ENCODE measurements at regions not wholly inside any gene's neighbourhood (a gene's known extent, or its start where the extent isn't known, plus 50 kb on each side); places are given as distances from the start of the nearest gene placed in this dataset.

DNA sequence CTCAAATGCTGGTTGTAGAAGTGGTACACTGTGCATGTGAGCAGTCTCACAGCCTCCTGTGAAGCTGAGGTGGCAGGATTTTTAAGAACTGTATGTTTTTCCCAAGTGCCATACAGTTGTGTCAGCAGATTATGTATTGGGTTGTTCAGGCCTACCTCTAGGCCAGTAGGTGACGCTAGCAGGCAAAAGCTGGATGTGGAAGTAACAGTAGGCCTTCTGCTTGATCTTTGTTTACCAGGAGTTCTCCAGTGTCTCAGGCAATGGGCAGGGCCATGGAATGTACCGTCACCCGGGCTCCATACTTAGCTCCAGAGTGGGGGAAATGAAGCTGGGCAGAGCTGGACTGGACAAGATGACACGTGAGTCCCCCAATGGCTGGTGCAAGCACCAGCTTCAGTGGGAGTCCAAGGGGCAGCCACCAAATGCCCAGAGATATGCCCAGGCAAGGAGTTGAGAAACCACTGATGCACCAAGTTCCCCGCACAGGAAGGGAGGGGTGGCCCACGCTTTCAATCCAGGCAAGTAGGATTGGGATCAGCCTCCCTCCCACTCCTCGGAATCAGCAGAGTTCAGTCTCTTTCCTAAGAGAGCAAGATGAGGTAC lies 289.7 kb downstream of the HTR1B start:
- H3K9me3 ChIP-seq (ENCODE audit: insufficient read depth, low read depth, low read length), result no peaks in the 10 kb centered on the region
- H3K36me3 ChIP-seq (ENCODE audit: insufficient read depth, low read depth, low read length), result no peaks in the 10 kb centered on the region
- no peak overlapping the region for H3K9ac ChIP-seq (ENCODE audit: low read depth, low read length)
- H3K4me3 ChIP-seq (ENCODE audit: low read length), result no peak overlapping the region
- no peaks in the 10 kb centered on the region for H3K4me1 ChIP-seq (ENCODE audit: insufficient read depth, low read length)
- H3K27ac ChIP-seq (ENCODE audit: low read length), result no peak overlapping the region
- no peaks in the 10 kb centered on the region for H3K27me3 ChIP-seq (ENCODE audit: insufficient read depth, low read length)

DNA sequence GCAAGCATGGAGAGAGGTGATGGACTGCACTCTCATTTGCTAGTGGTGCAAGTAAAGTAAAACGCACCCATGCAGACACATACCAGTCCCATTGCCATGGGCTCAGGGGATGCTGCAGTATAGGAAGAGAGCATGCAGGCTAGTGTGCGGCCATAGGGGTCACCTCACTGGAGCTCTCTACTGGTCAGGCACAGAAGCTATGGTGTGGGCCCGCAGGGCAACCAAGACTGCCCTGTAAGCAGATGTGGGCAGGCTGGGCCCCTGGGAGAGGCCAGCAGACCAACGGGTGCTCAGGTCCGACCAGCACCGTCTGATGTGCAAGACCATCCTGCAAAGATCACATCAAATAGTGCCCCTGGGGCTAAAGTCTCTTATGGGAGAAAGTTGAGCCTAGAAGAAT lies 290.7 kb downstream of the HTR1B start:
- no peaks in the 10 kb centered on the region for H3K9me3 ChIP-seq (ENCODE audit: insufficient read depth, low read depth, low read length)
- no peak overlapping the region for H3K9ac ChIP-seq (ENCODE audit: low read depth, low read length)
- H3K27me3 ChIP-seq (ENCODE audit: insufficient read depth, low read length), result no peaks in the 10 kb centered on the region
- H3K4me3 ChIP-seq (ENCODE audit: low read length), result no peak overlapping the region
- H3K27ac ChIP-seq (ENCODE audit: low read length), result no peak overlapping the region
- H3K36me3 ChIP-seq (ENCODE audit: insufficient read depth, low read depth, low read length), result no peaks in the 10 kb centered on the region
- H3K4me1 ChIP-seq (ENCODE audit: insufficient read depth, low read length), result no peaks in the 10 kb centered on the region

DNA sequence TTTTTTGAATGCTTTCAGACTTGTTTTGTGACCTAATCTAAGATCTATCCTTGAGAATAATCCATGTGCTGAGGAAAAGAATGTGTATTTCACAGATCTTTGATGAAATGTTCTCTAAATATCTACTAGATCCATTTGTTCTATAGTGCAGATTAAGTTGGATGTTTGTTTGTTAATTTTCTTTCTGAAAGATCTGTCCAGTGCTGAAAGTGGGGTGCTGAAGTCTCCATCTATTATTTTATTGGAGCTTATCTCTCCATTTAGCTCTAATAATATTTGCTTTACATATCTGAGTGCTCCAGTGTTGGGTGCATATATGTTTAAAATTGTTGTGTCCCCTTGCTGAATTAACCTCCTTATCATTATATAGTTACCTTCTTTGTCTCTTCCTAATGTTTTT lies 303.6 kb downstream of the HTR1B start:
- no peaks in the 10 kb centered on the region for H3K4me1 ChIP-seq (ENCODE audit: insufficient read depth, low read length)
- H3K27me3 ChIP-seq (ENCODE audit: insufficient read depth, low read length), result no peaks in the 10 kb centered on the region
- H3K4me3 ChIP-seq (ENCODE audit: low read length), result no peak overlapping the region
- H3K36me3 ChIP-seq (ENCODE audit: insufficient read depth, low read depth, low read length), result no peaks in the 10 kb centered on the region
- H3K27ac ChIP-seq (ENCODE audit: low read length), result no peak overlapping the region
- H3K9me3 ChIP-seq (ENCODE audit: insufficient read depth, low read depth, low read length), result no peaks in the 10 kb centered on the region
- no peak overlapping the region for H3K9ac ChIP-seq (ENCODE audit: low read depth, low read length)

DNA sequence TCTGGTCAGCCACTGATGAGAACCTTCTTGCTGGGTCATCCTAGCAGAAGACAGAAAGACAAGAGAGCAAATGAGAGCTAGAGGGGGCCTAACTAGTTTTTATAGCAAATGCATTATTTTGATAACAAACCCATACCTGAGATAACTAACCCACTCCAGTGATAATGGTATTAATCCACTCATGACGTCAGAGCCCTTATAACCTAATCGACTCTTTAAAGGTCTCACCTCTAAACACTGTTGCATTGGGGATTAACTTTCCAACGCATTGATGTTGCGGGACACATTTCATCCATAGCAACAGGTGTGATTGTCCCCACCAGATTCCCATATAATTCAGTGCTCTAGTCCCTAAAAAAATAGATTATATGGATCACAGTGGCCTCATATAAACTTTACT lies 312.1 kb downstream of the HTR1B start:
- Histone ChIP-seq H3K27me3 (ENCODE audit: insufficient read depth, low read length) (no peaks in the 10 kb centered on the region), H3K4me3 (ENCODE audit: low read length) (no peak overlapping the region), H3K9ac (ENCODE audit: low read depth, low read length) (no peak overlapping the region), H3K4me1 (ENCODE audit: insufficient read depth, low read length) (no peaks in the 10 kb centered on the region), H3K9me3 (ENCODE audit: insufficient read depth, low read depth, low read length) (no peaks in the 10 kb centered on the region), H3K27ac (ENCODE audit: low read length) (no peak overlapping the region), H3K36me3 (ENCODE audit: insufficient read depth, low read depth, low read length) (no peaks in the 10 kb centered on the region)

DNA sequence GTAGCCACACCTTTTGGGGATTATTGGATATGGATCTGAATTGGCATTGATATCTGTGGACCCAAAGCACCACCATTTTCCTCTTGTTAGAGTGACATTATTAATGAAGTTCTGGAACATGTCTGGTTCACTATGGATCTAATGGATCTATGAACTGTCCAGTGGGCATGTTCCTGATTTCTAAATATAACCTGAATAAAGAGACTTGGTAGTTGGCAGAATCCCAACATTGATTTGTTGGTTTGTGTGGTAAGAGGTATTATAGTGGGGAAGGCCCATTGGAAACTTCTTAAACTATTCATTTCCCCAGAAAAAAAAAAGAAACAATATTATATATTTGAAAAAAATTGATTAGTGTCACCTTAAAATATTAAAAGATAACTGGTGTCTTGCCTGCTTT lies 312.6 kb downstream of the HTR1B start:
- Histone ChIP-seq H3K27ac (ENCODE audit: low read length) (no peak overlapping the region), H3K36me3 (ENCODE audit: insufficient read depth, low read depth, low read length) (no peaks in the 10 kb centered on the region), H3K9me3 (ENCODE audit: insufficient read depth, low read depth, low read length) (no peaks in the 10 kb centered on the region), H3K27me3 (ENCODE audit: insufficient read depth, low read length) (no peaks in the 10 kb centered on the region), H3K4me1 (ENCODE audit: insufficient read depth, low read length) (no peaks in the 10 kb centered on the region), H3K4me3 (ENCODE audit: low read length) (no peak overlapping the region), H3K9ac (ENCODE audit: low read depth, low read length) (no peak overlapping the region)

DNA sequence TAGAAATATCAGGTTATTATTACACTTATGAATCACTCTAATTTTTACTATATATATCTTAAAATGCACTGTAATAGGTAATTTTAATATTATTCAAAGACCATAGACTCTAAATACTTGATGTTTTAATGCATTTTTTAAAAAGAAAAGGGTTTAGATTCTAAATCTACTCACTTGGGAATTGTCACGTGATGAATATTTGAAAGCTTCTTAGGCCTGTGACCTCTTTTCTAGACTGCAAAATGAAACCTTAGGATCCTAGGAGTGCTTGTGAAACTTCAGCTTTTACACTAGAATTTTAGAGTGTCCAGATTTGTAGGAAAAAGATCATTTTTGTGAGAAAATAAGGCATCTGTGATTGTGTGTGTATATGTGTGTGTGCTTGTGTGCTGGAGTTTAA lies 318.0 kb downstream of the HTR1B start:
- Histone ChIP-seq H3K4me1 (ENCODE audit: insufficient read depth, low read length) (peaks cover 3% of the 10 kb centered on the region; the same call in 1 of the 2 replicates), H3K27ac (ENCODE audit: low read length) (no peak overlapping the region), H3K9me3 (ENCODE audit: insufficient read depth, low read depth, low read length) (no peaks in the 10 kb centered on the region), H3K4me3 (ENCODE audit: low read length) (no peak overlapping the region), H3K9ac (ENCODE audit: low read depth, low read length) (no peak overlapping the region), H3K36me3 (ENCODE audit: insufficient read depth, low read depth, low read length) (no peaks in the 10 kb centered on the region), H3K27me3 (ENCODE audit: insufficient read depth, low read length) (no peaks in the 10 kb centered on the region)

DNA sequence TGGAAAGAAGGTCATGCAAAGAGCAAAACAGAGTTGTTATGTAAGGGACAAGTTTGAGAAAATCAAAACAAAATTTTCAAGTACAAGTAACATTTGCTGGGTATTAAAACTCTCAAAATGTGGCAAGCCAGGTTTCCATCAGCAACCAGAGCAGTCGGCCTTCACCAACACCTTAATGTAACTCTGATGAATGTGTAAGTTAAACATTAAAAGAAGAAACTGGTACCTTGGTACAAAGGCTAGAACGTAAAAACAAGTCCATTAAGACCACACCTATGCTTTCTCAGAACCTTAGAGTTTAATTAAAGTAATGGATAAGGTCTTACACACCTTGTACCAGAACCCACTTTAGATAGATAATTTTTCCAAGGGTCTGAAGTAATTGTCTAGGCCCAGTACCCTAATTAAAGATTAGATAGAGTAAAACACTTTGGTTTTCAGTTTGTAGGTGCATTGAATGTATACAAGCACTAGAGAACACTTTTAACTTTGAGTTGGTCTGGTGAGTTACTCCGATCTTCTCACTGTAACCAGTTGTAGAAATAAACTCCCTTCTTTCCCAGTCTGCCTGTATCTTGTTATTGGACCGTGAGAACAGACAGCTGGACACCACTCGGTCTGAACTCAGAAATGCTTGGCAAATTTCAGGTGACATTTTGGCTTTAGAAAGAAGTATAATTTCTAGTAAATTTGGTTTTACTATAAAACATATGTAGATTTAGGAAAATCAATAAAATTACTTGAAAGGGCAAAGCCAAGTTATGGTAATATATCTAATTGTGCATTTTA lies 319.4 kb downstream of the HTR1B start:
- Histone ChIP-seq H3K36me3 (ENCODE audit: insufficient read depth, low read depth, low read length) (no peaks in the 10 kb centered on the region), H3K27ac (ENCODE audit: low read length) (no peak overlapping the region), H3K4me1 (ENCODE audit: insufficient read depth, low read length) (peaks cover 3% of the 10 kb centered on the region; the same call in 1 of the 2 replicates), H3K9me3 (ENCODE audit: insufficient read depth, low read depth, low read length) (no peaks in the 10 kb centered on the region), H3K9ac (ENCODE audit: low read depth, low read length) (no peak overlapping the region), H3K27me3 (ENCODE audit: insufficient read depth, low read length) (no peaks in the 10 kb centered on the region), H3K4me3 (ENCODE audit: low read length) (no peak overlapping the region)

DNA sequence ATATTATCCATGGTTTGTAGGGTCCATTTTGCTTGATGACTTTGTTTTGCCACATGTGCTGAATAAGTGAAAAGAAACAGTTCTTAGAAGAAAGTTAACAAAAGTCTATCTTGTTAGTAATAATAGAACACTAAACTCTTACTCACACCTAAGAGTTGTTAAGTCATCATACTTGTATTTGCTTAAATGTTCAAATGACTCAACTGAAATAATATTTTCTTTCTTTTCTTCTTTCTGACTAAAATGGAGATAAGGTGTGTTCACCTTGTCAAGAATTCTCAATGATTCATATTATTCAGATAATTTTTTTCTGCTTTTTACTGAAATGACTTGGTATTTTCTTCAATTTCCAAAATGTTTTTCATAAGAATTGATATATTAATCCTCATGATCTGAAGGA lies 327.2 kb downstream of the HTR1B start:
- H3K4me3 ChIP-seq (ENCODE audit: low read length), result no peak overlapping the region
- no peaks in the 10 kb centered on the region for H3K27me3 ChIP-seq (ENCODE audit: insufficient read depth, low read length)
- no peaks in the 10 kb centered on the region for H3K36me3 ChIP-seq (ENCODE audit: insufficient read depth, low read depth, low read length)
- H3K9ac ChIP-seq (ENCODE audit: low read depth, low read length), result no peak overlapping the region
- H3K9me3 ChIP-seq (ENCODE audit: insufficient read depth, low read depth, low read length), result no peaks in the 10 kb centered on the region
- no peak overlapping the region for H3K27ac ChIP-seq (ENCODE audit: low read length)
- H3K4me1 ChIP-seq (ENCODE audit: insufficient read depth, low read length), result no peaks in the 10 kb centered on the region

DNA sequence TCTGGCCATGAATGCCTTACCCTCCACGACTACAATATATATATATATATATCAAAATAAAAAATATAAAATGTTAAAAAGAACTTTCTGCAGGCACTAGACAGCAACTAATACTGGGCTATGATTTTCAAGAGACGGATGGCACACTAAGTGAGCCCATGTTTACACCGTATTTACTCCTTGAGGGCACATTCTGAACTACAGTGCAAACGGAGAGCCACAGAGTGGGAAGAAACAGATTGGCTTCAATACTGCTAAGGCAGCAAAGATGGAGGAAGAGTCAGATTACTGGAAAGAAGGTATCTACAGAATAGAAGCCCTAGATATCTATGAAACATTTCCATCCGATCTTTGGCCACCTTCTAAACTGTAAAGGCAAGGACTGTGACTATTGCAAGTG lies 330.3 kb downstream of the HTR1B start:
- no peak overlapping the region for H3K9ac ChIP-seq (ENCODE audit: low read depth, low read length)
- no peak overlapping the region for H3K4me3 ChIP-seq (ENCODE audit: low read length)
- H3K27me3 ChIP-seq (ENCODE audit: insufficient read depth, low read length), result no peaks in the 10 kb centered on the region
- no peaks in the 10 kb centered on the region for H3K9me3 ChIP-seq (ENCODE audit: insufficient read depth, low read depth, low read length)
- no peaks in the 10 kb centered on the region for H3K36me3 ChIP-seq (ENCODE audit: insufficient read depth, low read depth, low read length)
- H3K4me1 ChIP-seq (ENCODE audit: insufficient read depth, low read length), result no peaks in the 10 kb centered on the region
- no peak overlapping the region for H3K27ac ChIP-seq (ENCODE audit: low read length)

DNA sequence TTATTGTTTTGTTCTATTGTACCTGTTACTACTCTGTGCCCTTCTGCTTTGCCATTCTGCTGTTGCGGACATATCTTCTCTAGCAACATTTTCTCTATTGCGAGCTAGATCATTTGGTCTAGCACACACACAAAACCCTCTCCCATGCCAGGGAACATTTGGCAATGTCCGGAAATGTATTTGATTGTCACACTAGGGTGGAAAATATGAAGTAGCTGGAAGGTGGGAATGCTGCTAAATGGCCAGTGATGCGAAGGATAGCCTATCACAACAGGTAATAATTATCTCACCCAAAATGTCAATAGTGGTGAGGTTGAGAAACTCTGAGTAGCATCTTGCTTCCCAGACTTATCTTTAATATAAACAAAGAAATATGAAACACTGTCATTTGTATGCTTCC lies 331.9 kb downstream of the HTR1B start:
- H3K36me3 ChIP-seq (ENCODE audit: insufficient read depth, low read depth, low read length), result no peaks in the 10 kb centered on the region
- no peak overlapping the region for H3K27ac ChIP-seq (ENCODE audit: low read length)
- H3K4me3 ChIP-seq (ENCODE audit: low read length), result no peak overlapping the region
- no peaks in the 10 kb centered on the region for H3K9me3 ChIP-seq (ENCODE audit: insufficient read depth, low read depth, low read length)
- H3K9ac ChIP-seq (ENCODE audit: low read depth, low read length), result no peak overlapping the region
- no peaks in the 10 kb centered on the region for H3K4me1 ChIP-seq (ENCODE audit: insufficient read depth, low read length)
- H3K27me3 ChIP-seq (ENCODE audit: insufficient read depth, low read length), result no peaks in the 10 kb centered on the region

DNA sequence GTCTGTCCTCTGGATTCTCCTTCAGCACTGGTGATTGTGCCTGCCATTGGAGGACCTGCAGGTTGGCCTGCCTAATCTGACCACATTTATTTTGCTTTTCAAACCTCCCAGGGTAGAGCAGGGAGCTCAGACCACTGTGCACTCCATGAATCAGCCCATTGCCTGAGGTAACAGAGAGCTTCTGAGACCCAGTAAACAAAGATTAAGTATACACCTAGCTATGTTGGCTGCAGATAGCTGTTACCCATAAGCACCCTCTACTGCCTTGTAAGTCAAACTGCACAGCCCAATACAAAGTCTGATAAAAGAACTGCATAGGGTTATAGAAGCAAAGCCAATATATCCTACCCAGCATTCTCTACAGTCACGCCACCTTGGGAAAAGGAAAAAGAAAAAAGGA lies 338.7 kb downstream of the HTR1B start:
- Histone ChIP-seq H3K4me1 (ENCODE audit: insufficient read depth, low read length) (no peaks in the 10 kb centered on the region), H3K27me3 (ENCODE audit: insufficient read depth, low read length) (no peaks in the 10 kb centered on the region), H3K36me3 (ENCODE audit: insufficient read depth, low read depth, low read length) (no peaks in the 10 kb centered on the region), H3K4me3 (ENCODE audit: low read length) (no peak overlapping the region), H3K27ac (ENCODE audit: low read length) (no peak overlapping the region), H3K9me3 (ENCODE audit: insufficient read depth, low read depth, low read length) (no peaks in the 10 kb centered on the region), H3K9ac (ENCODE audit: low read depth, low read length) (no peak overlapping the region)

DNA sequence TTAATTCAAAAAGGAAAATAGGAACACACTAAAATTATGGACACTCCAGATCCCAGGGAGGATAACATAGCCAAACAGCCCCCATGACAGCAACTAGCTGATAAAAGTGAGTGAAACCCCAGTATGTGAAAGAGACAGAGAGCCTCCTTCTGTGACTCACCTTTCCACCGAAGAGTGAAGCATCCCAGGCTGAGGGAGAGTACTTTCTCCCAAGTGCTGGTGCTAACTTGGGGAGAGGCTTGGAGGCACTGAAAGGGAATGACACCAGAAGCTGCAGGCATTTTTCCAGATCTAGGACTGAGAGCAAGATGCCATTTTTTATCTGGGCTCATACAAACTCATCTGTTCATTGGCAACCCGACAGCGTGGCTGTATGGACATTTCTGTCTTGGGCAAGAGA lies 339.8 kb downstream of the HTR1B start:
- Histone ChIP-seq H3K4me3 (ENCODE audit: low read length) (no peak overlapping the region), H3K27ac (ENCODE audit: low read length) (no peak overlapping the region), H3K9me3 (ENCODE audit: insufficient read depth, low read depth, low read length) (no peaks in the 10 kb centered on the region), H3K36me3 (ENCODE audit: insufficient read depth, low read depth, low read length) (no peaks in the 10 kb centered on the region), H3K9ac (ENCODE audit: low read depth, low read length) (no peak overlapping the region), H3K27me3 (ENCODE audit: insufficient read depth, low read length) (no peaks in the 10 kb centered on the region), H3K4me1 (ENCODE audit: insufficient read depth, low read length) (no peaks in the 10 kb centered on the region)
